PC-3 (cell line): ENCODE measurements at regions not wholly inside any gene's neighbourhood (a gene's known extent, or its start where the extent isn't known, plus 50 kb on each side); places are given as distances from the start of the nearest gene placed in this dataset.

ENCODE experiments used
- CTCF ChIP-seq: fragments of 300-600 bp; sonication (generic); conservative IDR thresholded peaks from 2 replicates; pipeline ENCODE4 v1.5.1; 2017; ENCODE audit warnings: antibody characterized with exemption, low read depth, mild to moderate bottlenecking, low read length
- EZH2phosphoT487 ChIP-seq: fragments of 300-600 bp; sonication (generic); IDR thresholded peaks from 2 replicates; pipeline ENCODE4 v1.6.1; 2018; ENCODE audit warnings: mild to moderate bottlenecking, antibody characterized with exemption, low read length, borderline replicate concordance

DNA sequence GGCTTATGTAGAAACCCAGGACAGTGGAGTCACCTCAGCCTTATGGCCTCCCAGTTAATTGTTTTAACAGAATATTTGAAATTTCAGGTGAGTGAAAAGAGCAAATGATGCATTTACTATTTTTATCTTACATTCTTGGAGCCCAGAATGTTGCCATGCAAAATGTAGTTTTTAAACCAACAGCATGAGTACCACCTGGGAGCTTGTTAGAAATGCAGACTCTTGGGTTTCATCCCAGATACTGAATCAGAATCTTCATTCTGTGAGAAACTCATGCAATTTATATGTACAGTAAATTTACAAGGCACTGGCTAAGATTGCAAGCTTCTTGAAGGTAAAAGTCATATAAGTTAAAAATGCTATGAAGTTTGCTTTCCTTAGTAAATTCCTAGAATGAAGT is 654.5 kb upstream of the CDH2 start:
- TF ChIP-seq CTCF (no peak), EZH2phosphoT487 (no peak)
